NCI-H1417 (cell line): ENCODE measurements at regions not wholly inside any gene's neighbourhood (a gene's known extent, or its start where the extent isn't known, plus 50 kb on each side); places are given as distances from the start of the nearest gene placed in this dataset.
A peak's percentile ranks its signal among the peaks of the same experiment; 100 is the strongest.

Experiments used
- DNase-seq, 3 experiments: peaks; one replicate each; lab custom pipeline; 2025; lab: John Stamatoyannopoulos, UW

DNA sequence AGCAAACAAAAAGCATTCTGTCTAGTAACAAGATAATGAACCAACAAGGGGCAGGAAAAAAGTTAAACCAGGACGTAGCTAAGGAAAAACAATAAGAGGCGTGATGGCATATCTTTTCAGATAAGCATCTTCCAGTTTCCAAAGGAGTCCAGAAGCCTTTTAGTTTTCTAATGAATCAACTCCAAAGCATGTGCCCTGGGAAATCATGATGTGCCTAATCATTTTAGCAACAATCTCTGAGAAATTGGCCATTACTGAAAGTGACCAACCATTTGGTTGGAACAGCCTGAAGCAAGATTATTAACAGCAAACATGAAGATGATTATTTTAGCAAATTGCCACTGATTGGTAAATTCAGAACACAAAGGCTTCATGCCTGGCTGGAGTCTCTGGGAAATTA, 440.9 kb upstream of the MAF start:
- DNase-seq: peak in 1 of 3 experiments; percentile 62

DNA sequence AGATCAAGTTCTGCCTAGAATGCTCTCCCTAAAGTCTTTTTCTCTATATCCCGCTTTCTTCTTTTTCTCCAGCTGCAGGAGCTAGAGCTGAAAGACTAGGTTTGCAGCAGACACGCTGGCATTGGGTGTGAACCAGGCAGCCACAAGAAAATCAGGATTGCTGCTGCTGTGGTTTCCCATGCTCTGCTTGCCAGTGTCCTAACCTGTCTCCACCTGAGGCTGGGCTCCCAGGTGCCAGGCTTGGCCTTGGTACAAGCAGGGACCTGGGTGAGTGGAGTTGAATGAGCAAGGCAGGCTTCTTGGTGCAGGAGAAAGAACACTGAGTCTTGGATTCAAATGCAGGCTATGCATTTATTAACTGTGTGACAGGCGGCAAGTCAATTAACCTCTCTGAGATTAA, 440.3 kb upstream of the MAF start:
- DNase-seq: no peak

- DNase-seq: no peak
Observed at GRCh38 chr16:80040413-80040812, 439.9 kb upstream of the MAF start.

GRCh38 chr16:80039777-80040176, 439.2 kb upstream of the MAF start:
- DNase-seq: no peak

DNA sequence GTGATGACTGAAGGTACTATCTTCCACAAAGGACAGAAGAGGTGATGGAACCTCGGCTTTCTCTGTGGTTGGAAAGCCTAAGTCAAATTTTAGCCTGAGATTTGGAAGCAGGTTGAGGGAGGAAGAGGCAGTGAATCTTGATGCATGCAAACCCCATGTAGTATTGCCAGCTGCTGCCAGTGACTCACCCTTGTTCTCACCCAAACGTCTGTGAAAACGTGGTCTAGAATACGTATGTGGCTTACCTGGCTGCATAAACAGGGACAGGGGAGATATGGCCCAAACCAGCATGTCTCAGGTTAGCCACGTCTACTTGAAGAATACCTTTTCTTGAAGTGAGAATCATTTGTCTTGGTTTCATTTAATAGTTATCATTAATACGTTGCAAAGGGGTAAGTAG, 438.0 kb upstream of the MAF start:
- DNase-seq: no peak

DNA sequence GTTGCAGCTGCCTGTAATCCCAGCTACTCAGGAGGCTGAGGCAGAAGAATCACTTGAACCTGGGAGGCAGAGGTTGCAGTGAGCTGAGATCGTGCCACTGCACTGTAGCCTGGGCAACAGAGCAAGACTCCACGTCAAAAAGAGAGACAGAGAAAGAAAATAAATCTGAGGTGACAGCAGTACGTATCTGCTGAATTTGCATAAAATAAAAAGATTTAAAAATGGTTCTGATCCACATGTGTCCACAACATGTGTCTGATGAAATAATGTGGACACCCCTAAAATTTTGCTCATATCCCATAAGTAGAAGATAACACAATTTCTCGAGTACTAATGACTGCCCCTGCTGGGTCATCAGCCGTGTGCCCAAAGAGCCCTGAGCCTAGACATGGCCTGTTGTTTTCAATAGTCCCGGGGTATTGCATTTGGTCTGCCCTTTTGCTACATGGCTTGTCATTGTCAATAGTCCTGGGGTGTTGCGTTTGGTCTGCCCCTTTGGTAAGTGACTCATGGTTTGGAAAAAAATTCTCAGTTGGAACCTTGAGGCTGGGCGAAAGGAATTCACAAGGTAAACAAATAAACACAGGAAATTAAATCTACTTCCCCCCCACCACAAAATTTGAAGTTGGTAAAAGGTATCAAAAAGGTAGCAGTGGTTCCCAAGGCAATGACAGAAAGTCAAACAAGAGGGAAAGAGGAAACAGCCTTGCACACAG, 434.6 kb upstream of the MAF start:
- DNase-seq: no peak

DNA sequence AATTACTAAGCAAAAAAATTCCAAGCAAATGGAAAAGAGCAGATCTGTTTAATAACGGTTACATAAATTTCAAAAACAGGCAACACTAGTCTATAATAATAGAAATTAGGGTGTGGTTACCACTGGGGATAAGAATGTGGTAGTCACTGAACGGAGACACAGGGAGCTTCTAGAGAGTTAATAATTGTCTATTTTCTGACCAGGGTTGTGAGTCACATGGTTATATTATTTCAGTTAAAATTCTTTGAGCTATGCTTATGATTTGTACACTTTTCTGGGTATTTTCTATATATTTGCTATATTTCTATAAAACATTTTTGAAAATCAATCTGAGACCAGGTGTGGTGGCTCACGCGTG, 433.9 kb upstream of the MAF start:
- no peak for DNase-seq

DNA sequence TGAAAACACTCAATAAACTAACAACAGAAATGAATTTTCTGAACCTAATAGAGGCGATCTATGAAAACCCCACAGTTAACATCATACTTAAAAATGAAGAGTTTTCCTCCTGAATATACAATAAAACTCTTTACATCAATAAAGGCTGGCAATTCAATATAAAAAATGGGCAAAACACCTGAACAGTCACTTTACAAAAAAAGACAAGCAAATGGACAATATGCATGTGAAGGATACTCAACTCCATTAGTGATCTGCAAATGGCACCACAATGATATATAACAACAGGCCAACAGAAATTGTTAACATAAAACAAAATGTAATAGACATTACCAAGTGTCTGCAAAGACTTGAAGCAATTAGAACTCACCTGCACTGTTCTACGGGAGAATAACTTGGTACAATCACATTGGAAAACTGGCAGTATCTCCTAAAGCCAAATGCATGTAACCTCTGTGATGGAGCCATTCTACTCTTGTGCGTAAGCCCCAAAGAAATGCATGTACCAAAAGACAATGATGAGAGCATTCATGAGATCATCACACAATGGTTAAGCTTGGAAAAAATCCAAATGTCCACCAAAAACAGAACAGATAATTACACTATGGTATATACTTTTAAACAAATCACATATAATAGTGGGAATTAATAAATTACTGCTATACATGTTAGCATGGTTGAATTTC, 433.4 kb upstream of the MAF start:
- no peak for DNase-seq

DNA sequence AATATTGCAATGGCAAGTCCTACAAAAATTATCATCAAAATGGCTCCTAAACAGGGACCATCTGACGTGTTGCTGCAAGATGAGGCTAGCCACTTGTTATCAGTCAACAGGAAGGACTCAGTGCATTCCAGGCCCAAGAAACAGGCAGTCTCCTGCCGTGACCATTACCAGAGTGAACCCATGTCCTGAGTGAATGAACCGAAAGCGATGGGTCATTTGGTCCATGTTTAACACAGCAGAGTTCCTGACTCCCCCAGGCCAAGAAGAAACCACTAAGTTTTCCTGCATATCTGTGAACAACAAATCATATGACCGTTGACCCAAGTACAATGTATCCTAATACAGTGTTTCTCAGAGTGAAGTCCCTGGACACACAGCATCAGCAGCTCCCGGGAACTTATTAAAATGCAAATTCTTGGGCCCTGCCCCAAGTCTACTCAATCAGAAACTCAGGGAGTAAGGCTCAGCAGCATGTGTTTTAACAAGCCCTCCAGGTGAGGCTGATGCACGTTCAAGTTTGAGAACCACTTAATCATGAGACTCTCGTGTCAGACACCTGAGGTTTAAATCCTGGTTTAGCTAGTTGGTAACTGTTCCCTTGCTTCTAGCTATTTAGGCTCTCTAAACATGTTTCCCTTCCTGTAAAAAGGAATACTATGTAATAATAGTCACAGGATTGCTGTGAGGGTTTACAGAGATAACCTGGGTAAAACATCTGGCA, 429.4 kb upstream of the MAF start:
- DNase-seq: peak in 1 of 3 experiments; percentile 45

DNA sequence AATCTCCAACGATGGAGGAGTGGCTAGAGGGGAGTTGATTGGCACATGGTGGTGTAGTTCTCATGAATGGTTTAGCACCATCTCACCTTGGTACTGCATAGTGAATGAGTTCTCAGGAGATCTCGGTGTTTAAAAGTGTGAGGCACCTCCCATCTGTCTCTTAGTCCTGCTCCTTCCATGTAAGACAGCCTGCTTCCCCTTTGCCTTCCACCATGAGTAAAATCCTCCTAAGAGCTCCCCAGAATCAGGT, 428.8 kb upstream of the MAF start:
- no peak for DNase-seq

GRCh38 chr16:80028581-80029380, 428.2 kb upstream of the MAF start:
- peak in 1 of 3 experiments; percentile 18 for DNase-seq

DNA sequence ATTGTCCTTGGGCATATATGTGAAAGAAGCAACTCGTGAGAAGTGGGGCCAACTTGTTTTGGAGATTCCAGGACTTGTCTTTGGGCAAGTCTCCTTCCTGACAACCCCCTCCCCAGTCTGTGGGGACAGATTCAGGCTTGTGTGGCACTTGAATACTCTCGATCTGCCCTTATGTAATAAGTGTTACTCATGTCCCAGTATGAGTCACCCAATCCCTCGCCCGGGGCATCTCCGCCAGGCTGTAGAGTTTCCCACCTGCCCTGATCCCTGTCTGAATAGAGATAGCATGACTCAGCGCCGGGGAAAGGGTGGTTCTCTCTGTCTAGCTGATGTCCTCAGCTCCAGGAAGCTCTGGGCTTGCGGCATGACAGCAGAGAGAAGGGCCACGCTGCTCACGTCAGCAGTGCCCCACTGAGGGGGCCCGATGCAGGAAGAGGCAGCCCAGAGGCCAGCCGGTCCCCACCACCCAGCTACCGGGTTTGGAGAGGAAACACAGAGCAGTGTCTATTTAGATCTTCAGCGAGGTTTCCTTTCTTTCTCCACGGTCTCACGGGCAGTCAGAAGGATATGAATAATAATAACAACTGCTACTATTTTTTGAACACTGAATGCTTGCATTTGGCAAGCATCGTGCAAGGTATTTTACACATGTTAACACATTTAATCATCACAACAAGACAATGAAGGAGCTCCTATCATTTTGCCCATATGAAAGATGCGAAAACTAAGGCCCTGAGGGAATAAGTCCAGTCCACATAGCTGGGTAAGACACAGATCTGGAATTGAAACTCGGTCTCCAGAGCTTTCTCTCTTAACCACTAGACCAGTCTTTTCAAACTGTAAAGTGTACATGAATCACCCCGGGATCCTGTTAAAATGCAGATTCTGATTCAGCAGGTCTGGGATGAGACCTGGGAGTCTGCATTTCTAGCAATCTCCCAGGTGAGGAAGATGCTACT, 426.7 kb upstream of the MAF start:
- DNase-seq: peak in 2 of 3 experiments; percentile 31 to 46

DNA sequence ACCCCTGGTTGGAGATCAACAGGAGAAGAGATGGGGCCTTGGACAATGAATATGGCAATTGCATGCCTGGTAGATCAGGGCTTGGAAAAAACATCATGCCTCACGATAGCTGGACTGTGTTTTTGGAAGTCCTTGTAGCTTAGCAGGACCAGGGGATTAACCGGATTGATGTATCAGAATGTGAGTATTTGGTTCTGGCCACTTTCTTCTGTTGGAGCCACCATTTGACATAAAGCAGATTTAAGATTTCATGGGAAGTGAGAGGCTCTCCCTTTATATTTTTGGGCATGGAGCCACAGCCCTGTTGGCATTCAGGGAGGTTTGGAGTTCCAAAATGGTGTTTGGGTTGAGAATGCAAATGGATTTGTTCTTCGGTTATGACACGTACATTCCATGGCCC, 424.7 kb upstream of the MAF start:
- no peak for DNase-seq

- DNase-seq: no peak
Observed at GRCh38 chr16:80024443-80024842, 423.9 kb upstream of the MAF start.

- peak in 1 of 3 experiments; percentile 16 for DNase-seq
Observed at GRCh38 chr16:80023865-80024264, 423.3 kb upstream of the MAF start.

DNA sequence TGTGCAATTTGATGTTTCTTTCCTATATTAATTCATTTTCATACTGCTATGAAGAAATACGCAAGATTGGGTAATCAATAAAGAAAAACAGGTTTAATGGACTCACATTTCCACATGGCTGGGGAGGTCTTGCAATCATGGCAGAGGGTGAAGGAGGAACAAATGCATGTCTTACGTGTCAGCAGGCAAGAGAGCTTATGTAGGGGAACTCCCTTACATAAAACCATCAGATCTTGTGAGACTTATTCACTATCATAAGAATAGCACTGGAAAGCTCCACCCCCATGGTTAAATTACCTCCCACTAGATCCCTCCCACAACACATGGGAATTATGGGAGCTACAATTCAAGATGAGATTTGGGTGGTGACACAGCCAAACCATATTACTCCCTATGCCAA, 418.9 kb upstream of the MAF start:
- no peak for DNase-seq

- no peak for DNase-seq
Observed at GRCh38 chr16:80018466-80018865, 417.9 kb upstream of the MAF start.

DNA sequence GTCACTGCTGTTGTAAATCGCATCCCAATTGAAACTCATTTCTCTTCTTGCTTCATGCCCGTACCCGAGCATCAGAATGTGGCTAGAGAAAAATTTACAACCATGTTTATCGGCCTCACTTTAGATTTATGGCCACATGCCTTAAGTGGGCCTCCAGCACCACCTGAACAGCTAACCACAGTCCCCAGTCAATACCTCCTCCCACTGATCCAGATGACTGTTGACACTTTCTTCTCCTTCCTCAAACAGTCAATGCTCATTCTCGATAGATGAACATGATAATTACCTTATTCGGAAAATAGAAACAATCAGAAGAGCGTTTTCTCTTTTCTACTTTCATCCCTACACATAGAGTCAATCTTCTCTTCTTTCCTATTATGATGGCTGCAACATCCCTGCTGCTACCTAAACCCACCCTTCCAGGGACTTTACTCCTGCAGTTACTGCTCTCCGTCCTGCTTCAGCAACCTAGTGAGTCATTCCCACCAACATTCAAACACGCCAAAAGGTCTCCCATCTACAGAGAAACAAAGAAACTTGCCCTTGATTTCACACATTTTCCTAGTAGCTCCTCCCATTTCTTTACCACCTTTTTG, 416.3 kb upstream of the MAF start:
- no peak for DNase-seq

DNA sequence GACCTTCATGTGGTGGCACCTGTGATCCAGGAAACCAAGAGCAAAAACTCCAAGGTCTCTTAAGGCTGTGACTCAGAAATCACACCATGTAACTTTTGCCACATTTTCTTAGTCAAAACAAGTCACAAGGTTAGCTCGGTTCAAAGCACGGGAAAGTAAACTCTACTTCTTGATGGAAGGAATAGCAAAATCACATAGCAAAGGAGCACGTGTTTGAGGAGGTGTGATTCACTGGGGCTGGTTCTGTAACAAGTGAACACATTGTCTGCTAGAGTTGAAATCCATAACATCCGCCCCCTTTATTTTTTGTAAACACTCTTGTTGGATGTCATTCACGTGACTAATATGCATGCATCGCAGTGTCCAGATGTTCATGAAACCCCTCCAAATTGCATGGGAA, 415.0 kb upstream of the MAF start:
- no peak for DNase-seq

DNA sequence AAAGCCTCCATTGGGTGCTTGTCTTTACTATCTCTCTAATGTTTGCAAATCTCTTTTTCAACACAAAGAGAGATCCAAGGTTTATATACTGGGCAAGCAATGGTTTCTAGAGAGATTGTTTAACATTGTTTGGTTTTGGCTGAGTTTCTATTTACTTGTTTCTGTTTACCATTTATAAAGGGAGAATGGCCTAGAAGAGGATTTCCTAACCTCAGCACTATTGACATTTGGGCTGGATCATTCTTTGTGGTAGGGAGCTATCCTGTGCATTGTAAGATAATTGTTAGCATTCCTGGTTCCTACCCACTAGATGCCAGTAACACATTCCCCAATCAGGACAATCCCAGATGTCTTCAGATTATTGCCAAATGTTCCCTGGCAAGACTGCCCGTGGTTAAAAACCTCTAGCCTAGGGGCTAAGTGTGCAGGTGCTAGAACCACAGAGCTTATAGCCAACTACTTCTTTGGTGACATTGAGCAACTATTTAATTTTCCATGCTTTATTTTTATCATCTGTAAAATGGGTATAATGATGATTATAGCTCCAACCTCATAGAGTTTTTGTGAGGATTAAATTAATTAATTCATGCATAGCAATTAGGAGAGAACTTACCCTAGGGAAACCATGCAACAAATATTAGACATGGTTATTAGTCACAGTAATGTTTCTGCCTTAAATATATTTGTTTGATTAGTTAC, 413.9 kb upstream of the MAF start:
- no peak for DNase-seq

GRCh38 chr16:80012586-80012985, 412.0 kb upstream of the MAF start:
- DNase-seq: no peak
